Smooth muscle cell (in vitro differentiated cells): ENCODE measurements at regions not wholly inside any gene's neighbourhood (a gene's known extent, or its start where the extent isn't known, plus 50 kb on each side); places are given as distances from the start of the nearest gene placed in this dataset.
A peak's percentile ranks its signal among the peaks of the same experiment; 100 is the strongest.

ENCODE experiments used
- DNase-seq: peaks from one replicate; lab custom pipeline; 2025; ENCODE audit not compliant: unreplicated experiment; lab: John Stamatoyannopoulos, UW
- H2AFZ ChIP-seq: fragments of 200-600 bp; sonication (generic); 2 replicates; pipeline ENCODE4 v1.6.0; 2016; ENCODE audit warnings: antibody characterized with exemption, low read depth, mild to moderate bottlenecking
- H3F3A ChIP-seq: fragments of 200-600 bp; sonication (generic); 2 replicates; pipeline ENCODE4 v1.6.0; 2017; ENCODE audit warnings: antibody characterized with exemption, low read depth
- H3K27ac ChIP-seq: fragments of 200-600 bp; sonication (generic); 2 replicates; pipeline ENCODE4 v1.5.1; 2016; ENCODE audit warnings: low read depth, mild to moderate bottlenecking
- H3K27me3 ChIP-seq: fragments of 200-600 bp; sonication (generic); 2 replicates; pipeline ENCODE4 v1.6.1; 2016; ENCODE audit warnings: low read depth, mild to moderate bottlenecking
- H3K36me3 ChIP-seq: fragments of 200-600 bp; sonication (generic); 2 replicates; pipeline ENCODE4 v1.5.1; 2016; ENCODE audit warnings: low read depth
- H3K4me1 ChIP-seq: fragments of 200-600 bp; sonication (generic); 2 replicates; pipeline ENCODE4 v1.5.1; 2016; ENCODE audit warnings: low read depth
- H3K4me2 ChIP-seq: fragments of 200-600 bp; sonication (generic); 2 replicates; pipeline ENCODE4 v1.6.0; 2016; ENCODE audit warnings: mild to moderate bottlenecking
- H3K4me3 ChIP-seq: fragments of 200-600 bp; sonication (generic); 2 replicates; pipeline ENCODE4 v1.5.1; 2016; ENCODE audit warnings: mild to moderate bottlenecking
- H3K79me2 ChIP-seq: fragments of 200-600 bp; sonication (generic); 2 replicates; pipeline ENCODE4 v1.6.0; 2016; ENCODE audit warnings: low read depth, mild to moderate bottlenecking
- H3K9ac ChIP-seq: fragments of 200-600 bp; sonication (generic); 2 replicates; pipeline ENCODE4 v1.6.0; 2016; ENCODE audit warnings: low read depth
- H3K9me3 ChIP-seq: fragments of 200-600 bp; sonication (generic); replicated peaks from 2 replicates; pipeline ENCODE4 v1.5.1; 2016; ENCODE audit warnings: low read depth
- H4K20me1 ChIP-seq: fragments of 200-600 bp; sonication (generic); 2 replicates; pipeline ENCODE4 v1.6.0; 2016; ENCODE audit warnings: low read depth
- WGBS: methylation state at CpG from one replicate; pipeline ENCODE4 v1.1.7; 2016; ENCODE audit warnings: low lambda C conversion rate; 5-methylcytosine and 5-hydroxymethylcytosine counted together
- TF ChIP-seq, protein P1 (sequence below): fragments of 200-600 bp; sonication (generic); IDR thresholded peaks from 2 replicates; pipeline ENCODE4 v1.5.1; 2017; ENCODE audit warnings: borderline replicate concordance, mild to moderate bottlenecking, antibody characterized with exemption; ENCODE audit not compliant: insufficient read depth, poor library complexity, severe bottlenecking

DNA sequence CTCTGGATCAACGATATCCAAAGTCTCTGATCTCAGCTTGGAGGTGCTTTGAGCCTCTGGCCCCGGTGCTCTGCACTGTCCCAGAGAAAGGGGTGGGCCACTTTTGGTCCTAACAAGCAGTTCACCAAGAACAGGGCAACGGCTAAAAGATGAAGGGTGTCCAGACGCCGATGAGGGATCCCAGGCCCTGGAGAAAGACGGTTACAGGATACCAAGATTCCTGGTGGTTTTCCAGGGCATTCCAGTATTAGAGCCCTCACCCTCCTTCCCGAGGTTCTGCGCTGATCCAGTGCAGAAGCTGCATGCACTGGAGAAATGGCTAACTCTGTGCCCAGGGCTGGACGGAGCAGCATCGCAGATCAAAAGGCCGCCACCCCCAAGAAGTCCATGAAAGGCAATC lies 149.9 kb upstream of the IRF2BP2 start:
- no peaks in the 10 kb centered on the region for H3K27me3 ChIP-seq
- H3K4me3 ChIP-seq = no peak overlapping the region
- H3K79me2 ChIP-seq = no peaks in the 10 kb centered on the region
- no peaks in the 10 kb centered on the region for H4K20me1 ChIP-seq
- TF ChIP-seq, protein P1, sequence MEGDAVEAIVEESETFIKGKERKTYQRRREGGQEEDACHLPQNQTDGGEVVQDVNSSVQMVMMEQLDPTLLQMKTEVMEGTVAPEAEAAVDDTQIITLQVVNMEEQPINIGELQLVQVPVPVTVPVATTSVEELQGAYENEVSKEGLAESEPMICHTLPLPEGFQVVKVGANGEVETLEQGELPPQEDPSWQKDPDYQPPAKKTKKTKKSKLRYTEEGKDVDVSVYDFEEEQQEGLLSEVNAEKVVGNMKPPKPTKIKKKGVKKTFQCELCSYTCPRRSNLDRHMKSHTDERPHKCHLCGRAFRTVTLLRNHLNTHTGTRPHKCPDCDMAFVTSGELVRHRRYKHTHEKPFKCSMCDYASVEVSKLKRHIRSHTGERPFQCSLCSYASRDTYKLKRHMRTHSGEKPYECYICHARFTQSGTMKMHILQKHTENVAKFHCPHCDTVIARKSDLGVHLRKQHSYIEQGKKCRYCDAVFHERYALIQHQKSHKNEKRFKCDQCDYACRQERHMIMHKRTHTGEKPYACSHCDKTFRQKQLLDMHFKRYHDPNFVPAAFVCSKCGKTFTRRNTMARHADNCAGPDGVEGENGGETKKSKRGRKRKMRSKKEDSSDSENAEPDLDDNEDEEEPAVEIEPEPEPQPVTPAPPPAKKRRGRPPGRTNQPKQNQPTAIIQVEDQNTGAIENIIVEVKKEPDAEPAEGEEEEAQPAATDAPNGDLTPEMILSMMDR = no peak
- DNase-seq = no peak
- WGBS = 79% methylated on average over 11 of the region's 11 CpGs
- H3K4me1 ChIP-seq = no peaks in the 10 kb centered on the region
- no peaks in the 10 kb centered on the region for H3F3A ChIP-seq
- no peak overlapping the region for H3K27ac ChIP-seq
- H3K9me3 ChIP-seq = no peaks in the 10 kb centered on the region
- H2AFZ ChIP-seq = no peak overlapping the region
- no peak overlapping the region for H3K4me2 ChIP-seq
- H3K36me3 ChIP-seq = no peaks in the 10 kb centered on the region
- H3K9ac ChIP-seq = no peak overlapping the region

DNA sequence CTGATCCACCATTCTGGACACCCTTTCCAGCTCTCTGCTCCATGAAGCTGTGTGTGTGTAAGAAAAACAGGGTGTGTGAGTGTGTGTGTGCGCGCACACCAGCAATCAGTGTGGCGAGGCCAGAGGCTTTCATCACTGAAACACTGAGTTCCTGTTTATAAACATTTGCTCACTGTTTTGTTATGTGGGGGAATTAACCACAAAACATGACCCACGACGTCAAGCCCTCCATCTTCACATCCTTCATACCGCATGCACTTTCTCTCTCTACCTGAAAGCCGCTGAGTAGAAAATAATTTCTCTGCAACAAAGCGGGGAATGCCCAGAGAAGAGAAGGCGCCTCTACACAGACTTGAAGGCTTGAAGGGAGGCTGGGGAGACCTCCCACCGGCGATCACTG lies 148.9 kb upstream of the IRF2BP2 start:
- H3K9ac ChIP-seq = no peak overlapping the region
- H3K27me3 ChIP-seq = no peaks in the 10 kb centered on the region
- no peak overlapping the region for H3K4me2 ChIP-seq
- no peaks in the 10 kb centered on the region for H3F3A ChIP-seq
- DNase-seq = no peak
- no peak overlapping the region for H3K27ac ChIP-seq
- no peaks in the 10 kb centered on the region for H3K9me3 ChIP-seq
- no peaks in the 10 kb centered on the region for H3K36me3 ChIP-seq
- H4K20me1 ChIP-seq = no peaks in the 10 kb centered on the region
- no peak overlapping the region for H2AFZ ChIP-seq
- H3K79me2 ChIP-seq = no peaks in the 10 kb centered on the region
- H3K4me3 ChIP-seq = no peak overlapping the region
- 77% methylated on average over 11 of the region's 11 CpGs for WGBS
- TF ChIP-seq, protein P1 = no peak
- no peaks in the 10 kb centered on the region for H3K4me1 ChIP-seq

DNA sequence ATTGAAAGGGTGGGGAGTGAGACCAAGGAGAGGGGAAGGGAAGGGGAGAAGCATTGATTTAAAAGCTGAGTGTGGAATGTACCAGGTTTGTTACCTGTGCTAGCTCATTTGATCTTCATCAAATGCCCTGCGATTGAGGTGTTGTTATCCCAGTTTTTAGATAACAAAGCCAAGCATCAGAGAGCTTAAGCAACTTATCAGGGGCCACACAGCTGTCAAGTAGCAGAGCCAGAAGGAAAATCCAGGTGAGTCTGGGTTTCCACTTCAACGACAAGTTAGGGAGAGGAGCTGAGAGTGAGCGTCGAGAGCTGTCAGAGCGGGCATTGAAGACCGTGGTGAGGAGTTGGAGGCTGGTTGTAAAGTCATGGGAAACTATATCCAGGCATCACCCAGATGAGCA lies 146.9 kb upstream of the IRF2BP2 start:
- Histone ChIP-seq H3F3A (no peaks in the 10 kb centered on the region), H3K36me3 (no peaks in the 10 kb centered on the region), H3K4me3 (no peak overlapping the region), H3K9ac (no peak overlapping the region), H3K9me3 (no peaks in the 10 kb centered on the region), H3K27me3 (no peaks in the 10 kb centered on the region), H4K20me1 (no peaks in the 10 kb centered on the region), H3K4me1 (no peaks in the 10 kb centered on the region), H3K4me2 (no peak overlapping the region), H2AFZ (no peak overlapping the region), H3K79me2 (no peaks in the 10 kb centered on the region), H3K27ac (no peak overlapping the region)
- TF ChIP-seq, protein P1 = no peak
- WGBS = 94% methylated on average over 6 of the region's 6 CpGs
- DNase-seq = no peak

DNA sequence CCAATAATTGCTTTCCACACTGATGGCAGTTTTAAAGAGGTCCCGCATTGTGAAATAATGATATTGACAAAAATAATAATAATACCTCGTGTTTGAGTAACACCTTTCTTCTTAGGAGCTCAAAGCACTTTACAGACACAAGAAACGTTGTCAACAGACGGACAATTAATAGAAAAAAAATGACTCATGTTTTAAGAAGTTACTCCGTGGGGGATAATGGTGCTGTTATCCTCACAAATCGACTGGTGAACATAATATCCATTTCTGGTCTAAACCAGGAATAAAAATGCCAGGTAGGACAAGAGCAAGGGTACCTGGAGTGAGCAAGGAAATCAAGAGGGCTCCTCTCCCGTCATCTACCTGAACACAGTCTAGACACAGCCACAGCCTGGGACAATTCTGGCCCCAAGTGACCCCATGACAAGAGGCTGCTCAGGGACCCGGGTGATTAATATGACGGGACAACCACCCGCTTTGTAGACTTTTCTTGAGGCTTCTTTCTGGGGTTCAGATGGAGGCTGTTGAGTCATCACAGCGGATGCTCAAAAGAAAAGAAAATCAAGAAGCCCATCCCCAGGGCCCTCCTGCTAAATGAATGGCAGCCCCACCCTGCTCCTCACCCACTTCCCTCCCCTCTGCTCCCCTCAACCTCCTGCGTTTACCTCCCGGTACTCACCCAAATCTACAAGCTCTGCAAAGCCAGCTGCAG lies 146.2 kb upstream of the IRF2BP2 start:
- peak overlapping the region; percentile 33 for H3K4me2 ChIP-seq
- H3K27ac ChIP-seq = no peak overlapping the region
- no peak for DNase-seq

More for the DNA sequence above, 146.2 kb upstream of the IRF2BP2 start:
- Histone ChIP-seq H3K9me3 (no peaks in the 10 kb centered on the region), H4K20me1 (no peaks in the 10 kb centered on the region), H3F3A (no peaks in the 10 kb centered on the region), H3K27me3 (no peaks in the 10 kb centered on the region), H3K36me3 (no peaks in the 10 kb centered on the region), H3K79me2 (no peaks in the 10 kb centered on the region), H3K4me1 (peaks cover 4% of the 10 kb centered on the region), H2AFZ (no peak overlapping the region), H3K4me3 (no peak overlapping the region), H3K9ac (no peak overlapping the region)
- TF ChIP-seq, protein P1 = no peak
- WGBS = 70% methylated on average over 13 of the region's 13 CpGs
